ENCODE measurements at regions not wholly inside any gene's neighbourhood (a gene's known extent, or its start where the extent isn't known, plus 50 kb on each side); places are given as distances from the start of the nearest gene placed in this dataset.

DNA sequence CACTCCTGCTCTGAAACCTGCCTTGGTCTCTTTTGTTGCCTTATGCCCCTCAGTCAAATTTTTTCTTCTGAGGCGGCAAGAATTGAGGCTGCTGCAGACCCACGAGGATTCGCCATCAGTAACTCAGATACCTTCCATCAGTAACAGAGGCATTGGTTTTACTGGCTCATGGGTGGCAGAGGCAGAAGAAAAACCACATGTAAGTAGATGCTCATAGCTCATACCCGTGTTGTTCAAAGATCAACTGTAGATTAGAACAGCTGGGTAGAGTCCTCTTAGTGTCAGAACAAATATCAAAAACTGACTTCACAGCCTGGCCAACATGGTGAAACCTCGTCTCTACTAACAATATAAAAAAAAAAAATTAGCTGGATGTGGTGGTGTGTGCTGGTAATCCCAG, 598.0 kb upstream of the SOX11 start:
- DNase-seq (ENCODE audit: extremely low read depth, low read depth, low spot score) = no peak

- DNase-seq (ENCODE audit: extremely low read depth, low read depth, low spot score) = no peak
Measured at GRCh38 chr2:5098286-5098685, 593.9 kb upstream of the SOX11 start.

DNA sequence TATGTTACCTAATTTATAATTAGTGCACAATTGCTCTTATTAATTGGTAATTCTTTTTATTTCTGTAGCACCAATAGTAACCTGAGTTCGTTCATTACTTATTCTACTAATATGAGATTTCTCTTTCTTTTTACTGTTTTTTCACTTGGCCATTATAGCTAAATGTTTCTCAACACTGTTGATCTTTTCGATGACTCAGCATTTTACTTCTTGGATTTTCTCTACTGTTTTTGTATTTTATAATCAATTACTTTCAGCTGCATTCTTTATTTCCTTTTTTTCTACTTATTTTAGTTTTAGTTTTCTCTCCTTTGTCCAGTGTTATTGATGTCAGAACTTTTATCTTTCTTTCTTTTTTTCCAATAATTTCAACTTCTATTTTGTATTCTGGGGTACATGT, 589.4 kb upstream of the SOX11 start:
- DNase-seq (ENCODE audit: extremely low read depth, low read depth, low spot score) = no peak

GRCh38 chr2:5111581-5111980, 580.6 kb upstream of the SOX11 start:
- DNase-seq (ENCODE audit: extremely low read depth, low read depth, low spot score) = no peak

GRCh38 chr2:5119046-5119445, 573.1 kb upstream of the SOX11 start:
- DNase-seq (ENCODE audit: extremely low read depth, low read depth, low spot score) = no peak

GRCh38 chr2:5121121-5121520, 571.1 kb upstream of the SOX11 start:
- no peak for DNase-seq (ENCODE audit: extremely low read depth, low read depth, low spot score)

DNA sequence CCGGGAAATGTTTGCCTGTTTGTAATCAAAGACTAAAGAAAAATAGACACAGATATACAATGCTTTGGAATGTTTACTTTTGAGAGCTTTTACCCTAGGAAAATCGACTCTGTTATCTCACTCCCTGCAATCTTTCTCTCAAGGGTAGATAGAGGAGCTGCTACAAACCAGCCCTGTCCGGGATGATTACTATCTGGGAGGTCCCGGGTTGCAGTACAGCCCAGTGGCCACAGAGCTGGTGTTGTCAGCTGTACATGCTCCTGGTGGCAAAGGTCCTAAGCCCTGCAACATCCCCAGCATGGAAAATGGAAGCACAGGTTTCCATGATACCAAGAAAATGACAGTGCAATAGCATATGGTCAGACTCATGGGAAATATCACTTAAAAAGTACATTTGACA, 570.5 kb upstream of the SOX11 start:
- no peak for DNase-seq (ENCODE audit: extremely low read depth, low read depth, low spot score)

GRCh38 chr2:5123582-5124196, 568.5 kb upstream of the SOX11 start:
- DNase-seq (ENCODE audit: extremely low read depth, low read depth, low spot score) = no peak

DNA sequence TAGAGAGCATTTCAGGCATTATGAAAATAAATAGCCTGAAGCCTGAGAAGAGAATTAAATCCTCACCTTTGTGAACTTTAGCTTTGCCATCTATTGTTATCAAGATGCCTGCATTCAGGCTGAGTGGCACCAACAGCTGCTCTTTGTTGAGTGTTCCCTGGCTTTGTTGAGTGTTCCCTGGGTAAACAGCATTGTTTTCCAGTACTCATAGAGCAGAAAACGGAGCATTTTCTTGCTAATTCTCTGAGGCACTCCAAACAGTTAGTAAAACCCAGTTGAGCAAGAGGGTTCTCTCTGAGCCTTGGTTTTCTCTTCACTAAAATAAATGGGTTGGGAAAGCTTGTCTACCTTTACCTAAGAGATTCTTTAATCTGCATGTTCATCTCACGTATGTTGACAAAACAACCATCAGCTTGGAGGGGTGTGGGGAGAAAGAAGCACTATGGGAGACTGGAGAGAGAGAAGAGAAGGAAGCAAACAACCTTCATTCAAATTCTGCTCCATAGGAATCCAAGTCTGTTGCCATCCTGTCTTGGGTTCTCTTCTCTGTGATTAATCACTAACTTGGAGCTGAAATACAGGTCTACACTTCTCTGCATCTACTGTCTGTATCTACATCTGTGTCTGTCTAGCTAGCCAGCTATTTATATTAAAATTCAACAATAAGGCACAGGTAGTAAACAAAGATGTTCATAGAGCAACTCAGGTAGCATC, 567.0 kb upstream of the SOX11 start:
- DNase-seq (ENCODE audit: extremely low read depth, low read depth, low spot score) = no peak

DNA sequence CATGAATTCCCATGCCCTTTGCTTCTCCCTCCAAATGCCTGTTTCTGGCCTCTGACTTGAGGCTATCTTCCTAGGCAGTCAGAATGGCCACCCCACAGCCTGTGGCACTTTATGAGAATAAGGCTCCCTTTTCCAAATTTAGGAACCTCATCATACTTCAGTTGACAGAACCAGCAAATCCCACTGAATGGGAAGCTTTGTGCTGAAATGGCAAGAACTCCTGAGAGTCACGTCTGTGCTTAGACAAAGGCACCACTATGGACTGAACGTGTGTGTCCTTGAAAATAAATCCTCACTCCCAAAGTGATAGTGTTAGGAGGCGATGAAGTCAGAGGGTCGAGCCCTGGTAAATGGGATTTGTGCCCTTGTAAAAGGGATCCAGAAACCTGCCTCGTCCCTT, 559.9 kb upstream of the SOX11 start:
- no peak for DNase-seq (ENCODE audit: extremely low read depth, low read depth, low spot score)

DNA sequence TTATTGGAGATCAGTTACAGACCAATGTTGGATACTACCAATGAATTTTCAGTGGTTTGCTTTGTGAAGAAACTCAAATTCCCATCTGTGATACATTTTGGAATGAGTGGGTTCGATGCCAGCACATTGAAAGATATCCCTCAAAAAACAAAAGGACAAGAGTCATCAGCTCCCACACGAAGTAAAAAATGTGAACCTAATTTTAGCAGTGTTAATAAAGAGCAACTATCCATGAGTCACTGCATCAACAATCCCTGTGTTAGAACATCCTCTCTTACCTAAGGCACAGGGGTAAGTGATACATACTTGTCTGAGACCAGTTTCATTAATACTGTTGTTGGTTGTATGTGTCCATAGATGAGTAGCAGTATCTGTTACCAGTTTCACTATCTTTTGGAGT, 551.8 kb upstream of the SOX11 start:
- DNase-seq (ENCODE audit: extremely low read depth, low read depth, low spot score) = no peak

- no peak for DNase-seq (ENCODE audit: extremely low read depth, low read depth, low spot score)
Measured at GRCh38 chr2:5144159-5144558, 548.0 kb upstream of the SOX11 start.

DNA sequence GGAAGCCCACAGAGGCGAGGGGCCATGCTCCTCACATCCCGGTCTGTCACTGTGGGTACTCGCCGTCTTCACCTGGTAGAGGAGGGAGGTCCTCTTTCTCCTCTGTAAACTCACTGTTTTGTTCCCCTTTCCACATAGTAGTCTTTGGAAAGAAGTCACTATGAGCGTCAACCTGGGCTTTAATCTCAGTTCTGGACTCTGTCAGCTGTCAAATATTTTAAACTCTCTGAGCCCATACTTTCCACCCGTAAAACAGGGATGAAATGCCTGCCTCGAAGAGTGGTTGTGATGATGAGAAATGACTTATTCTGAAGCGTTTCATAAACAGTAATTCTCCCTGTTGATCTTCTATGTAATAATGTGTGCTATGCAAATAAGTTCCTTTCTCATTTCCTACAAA, 547.1 kb upstream of the SOX11 start:
- no peak for DNase-seq (ENCODE audit: extremely low read depth, low read depth, low spot score)

GRCh38 chr2:5145801-5146200, 546.4 kb upstream of the SOX11 start:
- DNase-seq (ENCODE audit: extremely low read depth, low read depth, low spot score) = no peak

DNA sequence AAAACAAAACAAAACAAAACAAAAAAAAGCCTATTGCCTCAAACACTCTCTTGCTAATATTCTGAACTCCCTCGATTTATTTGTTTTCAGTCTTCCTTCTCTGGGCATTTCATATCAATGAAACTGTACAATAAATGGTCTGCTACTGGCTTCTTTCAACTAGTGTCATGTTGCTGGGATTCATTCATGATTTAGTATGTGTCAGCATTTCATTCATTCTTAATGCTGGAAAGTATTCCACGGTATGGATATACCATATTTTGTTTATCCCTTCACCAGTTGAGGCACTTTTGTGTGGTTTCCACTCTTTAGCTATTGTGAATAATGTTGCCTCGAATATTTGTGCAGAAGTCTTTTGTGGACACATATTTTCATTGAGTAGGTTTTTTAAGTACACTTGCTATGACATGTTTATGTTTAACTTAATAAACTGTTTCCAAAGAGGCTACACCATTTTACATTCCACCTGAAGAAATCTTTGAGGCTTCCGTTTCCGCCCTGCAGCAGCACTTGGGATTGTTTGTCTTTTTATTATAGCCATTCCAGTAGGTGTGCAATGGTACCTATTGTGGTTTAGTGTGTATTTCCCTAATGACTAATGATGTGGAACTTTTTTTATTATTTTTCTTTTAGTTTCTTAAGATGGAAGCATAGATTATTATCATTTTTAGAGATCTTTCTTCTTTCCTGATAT, 543.6 kb upstream of the SOX11 start:
- no peak for DNase-seq (ENCODE audit: extremely low read depth, low read depth, low spot score)

- no peak for DNase-seq (ENCODE audit: extremely low read depth, low read depth, low spot score)
Measured at GRCh38 chr2:5150871-5151270, 541.3 kb upstream of the SOX11 start.

GRCh38 chr2:5164776-5165525, 527.2 kb upstream of the SOX11 start:
- DNase-seq (ENCODE audit: extremely low read depth, low read depth, low spot score) = no peak

- DNase-seq (ENCODE audit: extremely low read depth, low read depth, low spot score) = no peak
Measured at GRCh38 chr2:5172923-5173322, 519.3 kb upstream of the SOX11 start.

DNA sequence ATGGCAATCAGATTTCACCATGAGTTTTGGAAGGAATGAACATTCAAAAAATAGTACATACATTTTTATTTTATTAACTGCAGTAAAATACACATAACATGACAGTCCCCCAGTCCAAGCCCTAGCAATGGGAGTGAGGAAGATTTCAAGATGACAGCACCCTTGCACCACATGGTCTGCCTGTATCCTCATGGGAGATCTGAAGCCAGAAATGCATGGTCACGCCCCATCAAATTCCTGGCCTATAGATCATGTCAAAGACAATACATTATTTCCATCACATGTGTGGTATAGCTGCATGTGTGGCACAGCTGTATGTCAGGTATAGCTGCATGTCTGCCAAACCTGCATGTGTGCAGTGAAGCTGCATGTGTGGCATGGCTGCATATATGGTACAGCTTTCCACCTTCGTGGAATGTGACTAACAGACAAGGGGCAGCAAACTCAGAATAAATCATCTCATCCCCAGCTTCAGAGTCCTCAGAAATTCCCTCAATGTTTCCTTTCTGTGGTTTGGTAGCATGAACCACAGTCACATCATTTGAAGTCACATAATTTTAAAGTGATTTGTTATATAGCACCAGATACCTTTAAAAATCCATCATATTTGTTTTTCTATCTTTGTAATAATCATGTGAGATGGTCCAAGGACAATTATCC, 518.2 kb upstream of the SOX11 start:
- no peak for DNase-seq (ENCODE audit: extremely low read depth, low read depth, low spot score)

GRCh38 chr2:5175231-5175630, 517.0 kb upstream of the SOX11 start:
- no peak for DNase-seq (ENCODE audit: extremely low read depth, low read depth, low spot score)

DNA sequence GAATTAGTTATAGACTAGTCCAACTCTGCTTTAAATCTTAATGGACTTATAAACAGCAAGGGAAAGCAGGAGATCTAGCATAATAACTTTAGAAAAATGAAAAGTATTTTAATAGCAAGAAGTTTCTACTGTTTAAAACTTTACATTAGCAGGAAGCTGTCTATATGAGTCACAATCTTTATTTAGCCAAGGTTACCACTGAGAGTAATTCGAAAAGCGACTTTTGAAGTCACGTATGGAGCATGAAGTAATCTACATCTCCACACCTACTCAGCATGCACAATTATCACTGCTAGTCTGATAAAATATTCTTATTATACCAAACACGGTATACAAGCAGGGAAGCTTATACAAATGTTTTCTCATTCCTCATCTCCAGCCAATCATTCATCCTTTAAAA, 515.4 kb upstream of the SOX11 start:
- DNase-seq (ENCODE audit: extremely low read depth, low read depth, low spot score) = no peak

All from glomerular endothelial cell (primary cell).